ENCODE measurements at regions not wholly inside any gene's neighbourhood (a gene's known extent, or its start where the extent isn't known, plus 50 kb on each side); places are given as distances from the start of the nearest gene placed in this dataset.

DNA sequence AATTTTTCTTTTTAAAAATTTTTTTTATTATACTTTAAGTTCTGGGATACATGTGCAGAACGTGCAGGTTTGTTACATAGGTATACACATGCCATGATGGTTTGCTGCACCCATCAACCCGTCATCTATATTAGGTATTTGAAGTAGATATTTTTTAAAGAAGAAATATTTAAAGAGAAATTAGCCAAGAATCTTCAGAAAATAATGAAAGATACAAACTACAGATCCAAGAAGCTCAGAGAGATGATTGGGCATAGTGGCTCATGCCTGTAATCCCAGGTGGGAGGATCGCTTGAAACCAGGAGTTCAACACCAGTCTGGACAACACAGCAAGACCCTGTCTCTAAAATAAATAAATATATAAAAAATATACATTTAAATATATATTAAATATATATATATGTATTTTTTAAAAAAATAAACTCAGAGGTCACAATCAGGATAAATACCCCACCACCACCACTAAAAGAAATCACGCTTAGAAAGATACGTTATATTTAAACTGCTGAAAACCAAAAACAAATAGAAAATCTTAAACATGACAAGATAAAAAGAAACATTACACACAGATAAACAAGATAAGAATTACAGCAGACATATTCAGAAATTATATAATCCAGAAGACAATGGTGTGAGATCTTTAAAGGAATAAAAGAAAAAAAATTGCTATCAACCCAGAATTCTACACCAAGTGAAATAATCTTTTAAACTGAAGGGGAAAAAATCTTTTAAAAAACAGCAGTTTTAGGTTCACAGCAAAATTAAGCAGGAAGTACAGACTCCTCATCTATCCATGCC, 57.5 kb downstream of the CSF2 start:
- ATAC-seq (no peak), DNase-seq (no peak)
- H3K27ac Mint-ChIP-seq: no peak overlapping the region
- H3K36me3 Mint-ChIP-seq (ENCODE audit: low read depth): no peaks in the 10 kb centered on the region
- no peaks in the 10 kb centered on the region for H3K27me3 Mint-ChIP-seq
- no peak overlapping the region for H3K4me3 Mint-ChIP-seq
- no peaks in the 10 kb centered on the region for H3K4me1 Mint-ChIP-seq
- no peaks in the 10 kb centered on the region for H3K9me3 ChIP-seq (ENCODE audit: control insufficient read depth, low read length, poor library complexity, severe bottlenecking)

DNA sequence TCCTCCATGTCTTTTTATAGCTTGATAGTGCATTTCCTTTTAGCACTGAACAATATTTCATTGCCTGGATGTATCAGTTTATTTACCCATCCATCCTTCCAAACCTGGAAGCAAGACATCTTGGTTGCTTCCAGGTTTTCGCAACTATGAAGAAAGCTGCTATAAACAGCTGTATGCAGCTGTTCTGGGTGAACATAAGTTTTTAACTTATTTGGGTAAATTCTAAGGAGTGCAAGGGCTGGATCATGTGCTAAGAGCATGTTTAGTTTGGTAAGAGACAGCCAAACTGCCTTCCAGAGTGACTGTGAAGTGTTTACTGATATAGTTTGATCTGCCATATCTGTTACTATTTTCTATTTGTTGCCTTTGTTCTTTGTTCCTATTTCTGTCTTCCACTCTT, 58.5 kb downstream of the CSF2 start:
- DNase-seq: no peak
- H3K27ac Mint-ChIP-seq: no peak overlapping the region
- no peaks in the 10 kb centered on the region for H3K27me3 Mint-ChIP-seq
- H3K9me3 ChIP-seq (ENCODE audit: control insufficient read depth, low read length, poor library complexity, severe bottlenecking): no peaks in the 10 kb centered on the region
- no peaks in the 10 kb centered on the region for H3K4me1 Mint-ChIP-seq
- H3K4me3 Mint-ChIP-seq: no peak overlapping the region
- no peaks in the 10 kb centered on the region for H3K36me3 Mint-ChIP-seq (ENCODE audit: low read depth)
- no peak for ATAC-seq

DNA sequence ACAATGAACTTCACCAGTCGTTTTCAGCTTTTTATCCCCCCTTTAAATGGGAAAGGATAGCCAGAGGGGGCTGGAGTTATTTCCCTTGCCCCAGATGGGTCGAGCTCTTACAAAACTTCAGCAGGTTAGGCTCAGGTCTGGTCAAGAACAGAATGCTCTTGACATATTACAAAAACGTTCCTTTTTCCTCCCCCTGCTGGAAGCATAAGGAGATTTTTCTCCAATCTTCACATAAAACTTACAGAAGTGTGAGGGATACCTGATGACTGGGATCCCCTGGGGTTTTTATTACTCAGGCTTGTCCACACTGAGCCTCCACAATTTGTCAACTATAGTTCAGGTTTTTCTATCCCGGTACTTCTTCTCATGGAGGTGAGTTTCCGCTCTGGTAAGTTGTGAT, 60.8 kb downstream of the CSF2 start:
- no peak overlapping the region for H3K27ac Mint-ChIP-seq
- H3K4me3 Mint-ChIP-seq: no peak overlapping the region
- H3K4me1 Mint-ChIP-seq: no peaks in the 10 kb centered on the region
- H3K9me3 ChIP-seq (ENCODE audit: control insufficient read depth, low read length, poor library complexity, severe bottlenecking): no peaks in the 10 kb centered on the region
- DNase-seq: no peak
- H3K27me3 Mint-ChIP-seq: no peaks in the 10 kb centered on the region
- no peaks in the 10 kb centered on the region for H3K36me3 Mint-ChIP-seq (ENCODE audit: low read depth)
- ATAC-seq: peak; percentile 18

- H3K4me3 Mint-ChIP-seq: no peak overlapping the region
- H3K36me3 Mint-ChIP-seq (ENCODE audit: low read depth): no peaks in the 10 kb centered on the region
- ATAC-seq: no peak
- no peaks in the 10 kb centered on the region for H3K9me3 ChIP-seq (ENCODE audit: control insufficient read depth, low read length, poor library complexity, severe bottlenecking)
- no peak overlapping the region for H3K27ac Mint-ChIP-seq
- no peak for DNase-seq
- H3K27me3 Mint-ChIP-seq: no peaks in the 10 kb centered on the region
- H3K4me1 Mint-ChIP-seq: no peaks in the 10 kb centered on the region
Observed at GRCh38 chr5:132136906-132137305, 63.3 kb downstream of the CSF2 start.

DNA sequence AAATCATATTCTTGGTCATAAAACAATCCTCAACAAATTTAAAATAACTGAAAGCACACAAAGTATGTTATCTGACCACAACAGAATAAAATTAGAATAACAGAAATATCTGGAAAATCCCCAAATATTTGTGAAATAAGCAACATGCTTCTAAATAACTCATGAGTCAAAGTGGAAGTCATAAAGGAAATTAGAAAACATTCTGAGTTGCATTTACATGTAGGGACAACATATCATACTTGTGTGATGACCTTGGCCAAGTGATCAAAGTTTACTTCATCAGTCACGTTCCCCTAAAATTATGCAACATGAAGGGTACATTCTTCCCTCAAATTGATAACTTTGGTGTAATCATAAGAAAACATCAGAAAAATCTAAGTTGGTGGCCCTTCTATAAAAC, 64.7 kb downstream of the CSF2 start:
- Mint-ChIP-seq H3K27me3 (no peaks in the 10 kb centered on the region), H3K4me3 (no peak overlapping the region), H3K4me1 (no peaks in the 10 kb centered on the region), H3K27ac (no peak overlapping the region), H3K36me3 (ENCODE audit: low read depth) (no peaks in the 10 kb centered on the region)
- H3K9me3 ChIP-seq (ENCODE audit: control insufficient read depth, low read length, poor library complexity, severe bottlenecking): no peaks in the 10 kb centered on the region
- ATAC-seq (no peak), DNase-seq (no peak)
